ENCODE measurements at regions not wholly inside any gene's neighbourhood (a gene's known extent, or its start where the extent isn't known, plus 50 kb on each side); places are given as distances from the start of the nearest gene placed in this dataset.
"Not testable (repeated sequence)": the region's sequence is repeated elsewhere in the genome, so short reads cannot be mapped to it uniquely, and the experiment has no call there.

- intact Hi-C loops (cut with micrococcal nuclease), result no loop called here
These were observed 318.6 kb downstream of the NAF1 start for GRCh38 chr4:162847945-162848549.

GRCh38 chr4:162841753-162842152 lies 324.9 kb downstream of the NAF1 start:
- intact Hi-C loops (cut with micrococcal nuclease), result no loop called here

- intact Hi-C loops (cut with micrococcal nuclease), result no loop called here
These were observed 326.9 kb downstream of the NAF1 start for GRCh38 chr4:162839814-162840213.

GRCh38 chr4:162838671-162839070 lies 328.0 kb downstream of the NAF1 start:
- intact Hi-C loops (cut with micrococcal nuclease), result no loop called here

- intact Hi-C loops (cut with micrococcal nuclease), result no loop called here
These were observed 329.0 kb downstream of the NAF1 start for GRCh38 chr4:162837679-162838078.

GRCh38 chr4:162837241-162837640 lies 329.4 kb downstream of the NAF1 start:
- intact Hi-C loops (cut with micrococcal nuclease), result no loop called here

- intact Hi-C loops (cut with micrococcal nuclease), result no loop called here
These were observed 329.9 kb downstream of the NAF1 start for GRCh38 chr4:162836773-162837172.

- intact Hi-C loops (cut with micrococcal nuclease), result not testable (repeated sequence)
These were observed 330.4 kb downstream of the NAF1 start for GRCh38 chr4:162836258-162836657.

GRCh38 chr4:162830899-162831298 lies 335.8 kb downstream of the NAF1 start:
- intact Hi-C loops (cut with micrococcal nuclease), result no loop called here

- intact Hi-C loops (cut with micrococcal nuclease), result not testable (repeated sequence)
These were observed 349.3 kb downstream of the NAF1 start for GRCh38 chr4:162817374-162817773.

GRCh38 chr4:162804351-162804924 lies 362.3 kb downstream of the NAF1 start:
- intact Hi-C loops (cut with micrococcal nuclease), result no loop called here

- intact Hi-C loops (cut with micrococcal nuclease), result no loop called here
These were observed 363.3 kb downstream of the NAF1 start for GRCh38 chr4:162803378-162803777.

- intact Hi-C loops (cut with micrococcal nuclease), result no loop called here
These were observed 369.6 kb downstream of the NAF1 start for GRCh38 chr4:162797108-162797507.

- intact Hi-C loops (cut with micrococcal nuclease), result no loop called here
These were observed 373.1 kb downstream of the NAF1 start for GRCh38 chr4:162793571-162793970.

- intact Hi-C loops (cut with micrococcal nuclease), result no loop called here
These were observed 373.7 kb downstream of the NAF1 start for GRCh38 chr4:162793004-162793403.

GRCh38 chr4:162791226-162791625 lies 375.5 kb downstream of the NAF1 start:
- intact Hi-C loops (cut with micrococcal nuclease), result no loop called here

- intact Hi-C loops (cut with micrococcal nuclease), result no loop called here
These were observed 379.6 kb downstream of the NAF1 start for GRCh38 chr4:162787120-162787519.

- intact Hi-C loops (cut with micrococcal nuclease), result no loop called here
These were observed 383.7 kb downstream of the NAF1 start for GRCh38 chr4:162782778-162783525.

GRCh38 chr4:162782096-162782777 lies 384.5 kb downstream of the NAF1 start:
- intact Hi-C loops (cut with micrococcal nuclease), result no loop called here

- intact Hi-C loops (cut with micrococcal nuclease), result no loop called here
These were observed 395.8 kb downstream of the NAF1 start for GRCh38 chr4:162770761-162771490.

GRCh38 chr4:162767083-162767482 lies 399.6 kb downstream of the NAF1 start:
- intact Hi-C loops (cut with micrococcal nuclease), result no loop called here
